ENCODE measurements at regions not wholly inside any gene's neighbourhood (a gene's known extent, or its start where the extent isn't known, plus 50 kb on each side); places are given as distances from the start of the nearest gene placed in this dataset.

GRCh38 chr2:83378921-83379320 is 1080.2 kb downstream of the SUCLG1 start:
- no peak for DNase-seq
- H3K23ac ChIP-seq (ENCODE audit: low read length) = no peak overlapping the region
- no peak overlapping the region for H2AK5ac ChIP-seq (ENCODE audit: low read length)
- H3K4me3 ChIP-seq (ENCODE audit: low read length) = no peak overlapping the region
- no peak overlapping the region for H2BK120ac ChIP-seq (ENCODE audit: low read depth, low read length)
- H2BK15ac ChIP-seq (replicated peaks; ENCODE audit: low read depth) = no peak overlapping the region
- no peaks in the 10 kb centered on the region for H3K27me3 ChIP-seq (ENCODE audit: insufficient read depth, low read length, poor library complexity)
- H3K4me1 ChIP-seq (ENCODE audit: control insufficient read depth, low read depth, low read length) = no peaks in the 10 kb centered on the region
- H3K4me2 ChIP-seq (ENCODE audit: low read length) = no peak overlapping the region
- no peak overlapping the region for H3K4ac ChIP-seq (ENCODE audit: low read depth, low read length)
- H3K56ac ChIP-seq (ENCODE audit: low read length) = no peak overlapping the region
- H3K18ac ChIP-seq (ENCODE audit: low read length) = no peak overlapping the region
- no peak overlapping the region for H3K9ac ChIP-seq (ENCODE audit: low read length)
- no peak overlapping the region for H4K5ac ChIP-seq (ENCODE audit: low read length)
- H3K27ac ChIP-seq (ENCODE audit: low read depth, low read length) = no peak overlapping the region
- no peaks in the 10 kb centered on the region for H3K79me2 ChIP-seq (ENCODE audit: control insufficient read depth, insufficient read depth, low read length)
- no peaks in the 10 kb centered on the region for H3K79me1 ChIP-seq (ENCODE audit: low read length)
- no peaks in the 10 kb centered on the region for H3K36me3 ChIP-seq (ENCODE audit: control insufficient read depth, insufficient read depth, low read length)
- H4K8ac ChIP-seq (ENCODE audit: low read depth, low read length) = no peak overlapping the region
- H2BK5ac ChIP-seq (ENCODE audit: low read length) = no peak overlapping the region

GRCh38 chr2:83376731-83377130 is 1082.3 kb downstream of the SUCLG1 start:
- Histone ChIP-seq H3K4me1 (ENCODE audit: control insufficient read depth, low read depth, low read length) (no peaks in the 10 kb centered on the region), H3K4me2 (ENCODE audit: low read length) (no peak overlapping the region), H4K5ac (ENCODE audit: low read length) (no peak overlapping the region), H2BK120ac (ENCODE audit: low read depth, low read length) (no peak overlapping the region), H3K4ac (ENCODE audit: low read depth, low read length) (no peak overlapping the region), H3K4me3 (ENCODE audit: low read length) (no peak overlapping the region), H2BK15ac (replicated peaks; ENCODE audit: low read depth) (no peak overlapping the region), H3K27me3 (ENCODE audit: insufficient read depth, low read length, poor library complexity) (no peaks in the 10 kb centered on the region), H4K8ac (ENCODE audit: low read depth, low read length) (no peak overlapping the region), H2AK5ac (ENCODE audit: low read length) (no peak overlapping the region), H3K18ac (ENCODE audit: low read length) (no peak overlapping the region), H3K27ac (ENCODE audit: low read depth, low read length) (no peak overlapping the region), H3K79me1 (ENCODE audit: low read length) (no peaks in the 10 kb centered on the region), H3K79me2 (ENCODE audit: control insufficient read depth, insufficient read depth, low read length) (no peaks in the 10 kb centered on the region), H3K23ac (ENCODE audit: low read length) (no peak overlapping the region), H3K56ac (ENCODE audit: low read length) (no peak overlapping the region), H2BK5ac (ENCODE audit: low read length) (no peak overlapping the region), H3K36me3 (ENCODE audit: control insufficient read depth, insufficient read depth, low read length) (no peaks in the 10 kb centered on the region), H3K9ac (ENCODE audit: low read length) (no peak overlapping the region)
- no CpG with 5 or more reads among the region's 2 CpGs for whole genome bisulfite sequencing (ENCODE audit: extremely low coverage, insufficient coverage, low lambda C conversion rate)
- no peak for DNase-seq

GRCh38 chr2:83370419-83370762 is 1088.7 kb downstream of the SUCLG1 start:
- Histone ChIP-seq H2BK5ac (ENCODE audit: low read length) (no peak overlapping the region), H3K79me2 (ENCODE audit: control insufficient read depth, insufficient read depth, low read length) (no peaks in the 10 kb centered on the region), H3K4me3 (ENCODE audit: low read length) (no peak overlapping the region), H3K9ac (ENCODE audit: low read length) (no peak overlapping the region), H3K4ac (ENCODE audit: low read depth, low read length) (no peak overlapping the region), H2AK5ac (ENCODE audit: low read length) (no peak overlapping the region), H3K23ac (ENCODE audit: low read length) (no peak overlapping the region), H2BK120ac (ENCODE audit: low read depth, low read length) (no peak overlapping the region), H3K56ac (ENCODE audit: low read length) (no peak overlapping the region), H3K79me1 (ENCODE audit: low read length) (no peaks in the 10 kb centered on the region), H4K8ac (ENCODE audit: low read depth, low read length) (no peak overlapping the region), H3K4me2 (ENCODE audit: low read length) (no peak overlapping the region), H3K27me3 (ENCODE audit: insufficient read depth, low read length, poor library complexity) (no peaks in the 10 kb centered on the region), H3K36me3 (ENCODE audit: control insufficient read depth, insufficient read depth, low read length) (no peaks in the 10 kb centered on the region), H3K4me1 (ENCODE audit: control insufficient read depth, low read depth, low read length) (no peaks in the 10 kb centered on the region), H4K5ac (ENCODE audit: low read length) (no peak overlapping the region), H3K18ac (ENCODE audit: low read length) (no peak overlapping the region), H3K27ac (ENCODE audit: low read depth, low read length) (no peak overlapping the region), H2BK15ac (replicated peaks; ENCODE audit: low read depth) (no peak overlapping the region)
- no CpG with 5 or more reads among the region's 2 CpGs for WGBS (ENCODE audit: extremely low coverage, insufficient coverage, low lambda C conversion rate)
- DNase-seq = no peak

DNA sequence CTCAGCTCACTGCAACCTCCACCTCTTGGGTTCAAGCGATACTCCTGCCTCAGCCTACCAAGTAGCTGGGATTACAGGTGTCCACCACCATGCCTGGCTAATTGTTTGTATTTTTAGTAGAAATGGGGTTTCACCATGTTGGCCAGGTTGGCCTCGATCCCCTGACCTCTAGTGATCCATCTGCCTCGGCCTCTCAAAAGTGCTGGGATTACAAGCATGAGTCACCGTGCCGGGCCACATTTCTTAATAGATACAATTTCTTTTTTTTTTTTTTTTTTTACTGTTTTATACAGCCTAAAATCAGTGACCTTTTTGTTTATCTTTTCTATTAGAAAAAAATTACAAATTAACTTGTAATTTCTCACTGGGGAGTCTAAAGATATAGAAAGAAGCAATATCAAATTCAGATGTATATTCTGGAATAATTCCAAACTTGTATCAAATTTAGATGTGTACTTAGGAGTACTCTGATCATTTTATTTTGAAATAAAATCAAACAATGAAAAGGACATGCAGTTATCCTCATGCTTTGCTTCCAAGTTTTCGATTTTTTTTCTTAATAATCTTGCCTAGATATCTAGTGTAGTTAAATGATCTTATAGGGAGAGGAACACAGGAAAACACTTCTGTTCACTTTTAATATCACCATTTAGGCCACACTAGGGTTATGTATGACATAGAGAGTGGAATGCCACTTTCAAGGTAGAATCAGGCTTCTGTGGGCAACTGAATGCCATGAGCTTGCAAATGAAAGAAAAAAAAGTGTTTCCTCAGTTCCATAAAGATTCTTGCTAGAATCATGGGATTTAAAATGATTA is 1089.3 kb downstream of the SUCLG1 start:
- Histone ChIP-seq H3K9ac (ENCODE audit: low read length) (no peak overlapping the region), H2BK15ac (replicated peaks; ENCODE audit: low read depth) (no peak overlapping the region), H3K4me1 (ENCODE audit: control insufficient read depth, low read depth, low read length) (no peaks in the 10 kb centered on the region), H3K4me3 (ENCODE audit: low read length) (no peak overlapping the region), H4K8ac (ENCODE audit: low read depth, low read length) (no peak overlapping the region), H4K5ac (ENCODE audit: low read length) (no peak overlapping the region), H2AK5ac (ENCODE audit: low read length) (no peak overlapping the region), H3K36me3 (ENCODE audit: control insufficient read depth, insufficient read depth, low read length) (no peaks in the 10 kb centered on the region), H3K56ac (ENCODE audit: low read length) (no peak overlapping the region), H3K4me2 (ENCODE audit: low read length) (no peak overlapping the region), H3K27me3 (ENCODE audit: insufficient read depth, low read length, poor library complexity) (no peaks in the 10 kb centered on the region), H2BK5ac (ENCODE audit: low read length) (no peak overlapping the region), H3K23ac (ENCODE audit: low read length) (no peak overlapping the region), H3K18ac (ENCODE audit: low read length) (no peak overlapping the region), H3K27ac (ENCODE audit: low read depth, low read length) (no peak overlapping the region), H3K79me1 (ENCODE audit: low read length) (no peaks in the 10 kb centered on the region), H3K79me2 (ENCODE audit: control insufficient read depth, insufficient read depth, low read length) (no peaks in the 10 kb centered on the region), H2BK120ac (ENCODE audit: low read depth, low read length) (no peak overlapping the region), H3K4ac (ENCODE audit: low read depth, low read length) (no peak overlapping the region)
- no peak for DNase-seq
- no CpG with 5 or more reads among the region's 6 CpGs for WGBS (ENCODE audit: extremely low coverage, insufficient coverage, low lambda C conversion rate)

DNA sequence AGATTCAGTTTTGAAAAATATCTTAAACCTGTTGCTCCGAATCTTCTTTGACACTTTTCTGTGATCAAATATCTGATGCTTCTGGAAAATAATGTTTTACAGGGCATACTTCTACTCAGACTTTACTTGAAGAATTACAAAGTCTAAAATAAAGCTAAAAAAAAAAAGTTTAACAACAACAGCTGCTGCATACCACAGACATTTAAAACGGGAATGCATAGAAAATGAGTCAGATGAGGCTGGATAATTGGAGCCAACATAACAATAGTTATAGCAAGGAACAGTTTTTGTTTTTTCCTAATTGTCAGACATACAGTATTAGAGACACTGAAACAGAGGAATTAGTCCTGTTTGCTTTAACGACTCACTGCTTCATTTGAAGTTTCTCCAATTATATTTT is 1090.2 kb downstream of the SUCLG1 start:
- no peak overlapping the region for H3K56ac ChIP-seq (ENCODE audit: low read length)
- no peak overlapping the region for H2BK15ac ChIP-seq (replicated peaks; ENCODE audit: low read depth)
- WGBS (ENCODE audit: extremely low coverage, insufficient coverage, low lambda C conversion rate) = no CpG with 5 or more reads among the region's 3 CpGs
- no peak overlapping the region for H3K27ac ChIP-seq (ENCODE audit: low read depth, low read length)
- H2BK120ac ChIP-seq (ENCODE audit: low read depth, low read length) = no peak overlapping the region
- no peak for DNase-seq
- H3K4me1 ChIP-seq (ENCODE audit: control insufficient read depth, low read depth, low read length) = no peaks in the 10 kb centered on the region
- H3K9ac ChIP-seq (ENCODE audit: low read length) = no peak overlapping the region
- no peak overlapping the region for H3K4me2 ChIP-seq (ENCODE audit: low read length)
- H3K27me3 ChIP-seq (ENCODE audit: insufficient read depth, low read length, poor library complexity) = no peaks in the 10 kb centered on the region
- no peaks in the 10 kb centered on the region for H3K79me2 ChIP-seq (ENCODE audit: control insufficient read depth, insufficient read depth, low read length)
- no peak overlapping the region for H4K5ac ChIP-seq (ENCODE audit: low read length)
- no peak overlapping the region for H3K23ac ChIP-seq (ENCODE audit: low read length)
- no peak overlapping the region for H4K8ac ChIP-seq (ENCODE audit: low read depth, low read length)
- no peak overlapping the region for H2BK5ac ChIP-seq (ENCODE audit: low read length)
- no peak overlapping the region for H3K4me3 ChIP-seq (ENCODE audit: low read length)
- no peaks in the 10 kb centered on the region for H3K79me1 ChIP-seq (ENCODE audit: low read length)
- no peak overlapping the region for H2AK5ac ChIP-seq (ENCODE audit: low read length)
- no peaks in the 10 kb centered on the region for H3K36me3 ChIP-seq (ENCODE audit: control insufficient read depth, insufficient read depth, low read length)
- no peak overlapping the region for H3K18ac ChIP-seq (ENCODE audit: low read length)
- no peak overlapping the region for H3K4ac ChIP-seq (ENCODE audit: low read depth, low read length)

- Histone ChIP-seq H3K18ac (ENCODE audit: low read length) (no peak overlapping the region), H3K36me3 (ENCODE audit: control insufficient read depth, insufficient read depth, low read length) (no peaks in the 10 kb centered on the region), H2BK15ac (replicated peaks; ENCODE audit: low read depth) (no peak overlapping the region), H3K4ac (ENCODE audit: low read depth, low read length) (no peak overlapping the region), H3K79me2 (ENCODE audit: control insufficient read depth, insufficient read depth, low read length) (no peaks in the 10 kb centered on the region), H3K4me2 (ENCODE audit: low read length) (no peak overlapping the region), H4K8ac (ENCODE audit: low read depth, low read length) (no peak overlapping the region), H4K5ac (ENCODE audit: low read length) (no peak overlapping the region), H3K4me3 (ENCODE audit: low read length) (no peak overlapping the region), H2BK120ac (ENCODE audit: low read depth, low read length) (no peak overlapping the region), H3K79me1 (ENCODE audit: low read length) (no peaks in the 10 kb centered on the region), H3K23ac (ENCODE audit: low read length) (no peak overlapping the region), H3K56ac (ENCODE audit: low read length) (no peak overlapping the region), H3K4me1 (ENCODE audit: control insufficient read depth, low read depth, low read length) (no peaks in the 10 kb centered on the region), H2AK5ac (ENCODE audit: low read length) (no peak overlapping the region), H3K27ac (ENCODE audit: low read depth, low read length) (no peak overlapping the region), H2BK5ac (ENCODE audit: low read length) (no peak overlapping the region), H3K27me3 (ENCODE audit: insufficient read depth, low read length, poor library complexity) (no peaks in the 10 kb centered on the region), H3K9ac (ENCODE audit: low read length) (no peak overlapping the region)
- DNase-seq = no peak
- no CpG with 5 or more reads among the region's 2 CpGs for WGBS (ENCODE audit: extremely low coverage, insufficient coverage, low lambda C conversion rate)
These were observed 1090.6 kb downstream of the SUCLG1 start for GRCh38 chr2:83368461-83368860.

Measured in mesendoderm (in vitro differentiated cells).